ENCODE measurements at regions not wholly inside any gene's neighbourhood (a gene's known extent, or its start where the extent isn't known, plus 50 kb on each side); places are given as distances from the start of the nearest gene placed in this dataset.
"Not testable (repeated sequence)": the region's sequence is repeated elsewhere in the genome, so short reads cannot be mapped to it uniquely, and the experiment has no call there.

DNA sequence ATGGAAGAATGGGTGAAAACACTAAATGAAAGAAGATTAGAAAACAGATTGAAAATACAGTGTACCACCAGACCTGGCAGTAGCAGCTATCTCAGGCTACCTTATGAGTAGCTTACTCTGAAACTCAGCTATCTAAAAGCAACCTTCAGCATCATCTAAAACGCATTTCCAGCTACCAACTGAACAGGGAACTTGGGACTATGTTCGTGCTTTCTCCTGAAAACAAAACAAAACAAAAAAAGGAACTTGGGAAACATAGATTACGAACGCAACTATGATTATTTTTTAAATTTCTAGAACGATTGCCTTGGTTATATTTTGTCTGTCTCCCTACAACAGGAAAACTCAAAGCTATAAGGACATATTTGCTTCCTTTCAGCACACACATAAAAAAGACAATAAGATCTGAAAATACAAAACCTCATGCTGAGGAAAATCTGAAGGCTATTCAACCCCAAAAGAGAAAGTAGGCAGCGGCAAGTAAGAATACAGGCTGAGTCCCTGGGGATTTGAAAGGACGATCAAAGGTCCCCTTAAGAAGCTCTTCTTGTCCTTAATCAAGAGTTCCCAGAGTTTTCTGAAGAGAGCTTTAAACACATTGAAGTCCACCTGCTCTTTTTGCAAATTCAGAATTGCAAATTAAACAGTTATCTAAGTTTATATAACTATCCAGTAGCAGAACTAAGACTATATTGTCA lies 53.4 kb downstream of the OR2K2 start:
- no peak for DNase-seq
- no peaks in the 10 kb centered on the region for H3K9me3 Mint-ChIP-seq
- no peaks in the 10 kb centered on the region for H3K4me1 Mint-ChIP-seq
- no peak overlapping the region for H3K27ac Mint-ChIP-seq
- H3K36me3 Mint-ChIP-seq, result no peaks in the 10 kb centered on the region
- CTCF ChIA-PET, result no interaction called here
- no peak overlapping the region for H3K4me3 Mint-ChIP-seq
- no peaks in the 10 kb centered on the region for H3K27me3 Mint-ChIP-seq

- Mint-ChIP-seq H3K4me3 (no peak overlapping the region), H3K27me3 (no peaks in the 10 kb centered on the region), H3K4me1 (no peaks in the 10 kb centered on the region), H3K36me3 (no peaks in the 10 kb centered on the region), H3K9me3 (no peaks in the 10 kb centered on the region), H3K27ac (no peak overlapping the region)
- DNase-seq, result no peak
- CTCF ChIA-PET, result no interaction called here
These were observed 55.3 kb downstream of the OR2K2 start for GRCh38 chr9:111274737-111275136.

GRCh38 chr9:111272581-111272980 lies 57.4 kb downstream of the OR2K2 start:
- H3K4me3 Mint-ChIP-seq, result no peak overlapping the region
- no peak for DNase-seq
- peaks cover under 1% of the 10 kb centered on the region for H3K9me3 Mint-ChIP-seq
- CTCF ChIA-PET, result no interaction called here
- H3K27ac Mint-ChIP-seq, result no peak overlapping the region
- H3K4me1 Mint-ChIP-seq, result no peaks in the 10 kb centered on the region
- no peaks in the 10 kb centered on the region for H3K36me3 Mint-ChIP-seq
- H3K27me3 Mint-ChIP-seq, result no peaks in the 10 kb centered on the region

GRCh38 chr9:111271481-111272080 lies 58.4 kb downstream of the OR2K2 start:
- H3K36me3 Mint-ChIP-seq, result no peaks in the 10 kb centered on the region
- H3K4me1 Mint-ChIP-seq, result no peaks in the 10 kb centered on the region
- DNase-seq, result no peak
- H3K27me3 Mint-ChIP-seq, result no peaks in the 10 kb centered on the region
- H3K4me3 Mint-ChIP-seq, result no peak overlapping the region
- H3K27ac Mint-ChIP-seq, result no peak overlapping the region
- CTCF ChIA-PET, result no interaction called here
- H3K9me3 Mint-ChIP-seq, result peaks cover 6% of the 10 kb centered on the region

GRCh38 chr9:111271047-111271446 lies 59.0 kb downstream of the OR2K2 start:
- H3K4me1 Mint-ChIP-seq, result no peaks in the 10 kb centered on the region
- H3K27me3 Mint-ChIP-seq, result no peaks in the 10 kb centered on the region

GRCh38 chr9:111266024-111266423 lies 64.0 kb downstream of the OR2K2 start:
- H3K36me3 Mint-ChIP-seq, H3K27me3 Mint-ChIP-seq, CTCF ChIA-PET, DNase-seq, H3K9me3 Mint-ChIP-seq, H3K4me1 Mint-ChIP-seq, H3K4me3 Mint-ChIP-seq, H3K27ac Mint-ChIP-seq: not testable (repeated sequence)

More at GRCh38 chr9:111271047-111271446, 59.0 kb downstream of the OR2K2 start:
- Mint-ChIP-seq H3K27ac (no peak overlapping the region), H3K36me3 (no peaks in the 10 kb centered on the region), H3K9me3 (peaks cover 9% of the 10 kb centered on the region), H3K4me3 (no peak overlapping the region)
- DNase-seq, result no peak
- CTCF ChIA-PET, result no interaction called here

GRCh38 chr9:111263116-111263515 lies 66.9 kb downstream of the OR2K2 start:
- H3K27me3 Mint-ChIP-seq, result no peaks in the 10 kb centered on the region
- DNase-seq, result no peak
- H3K4me3 Mint-ChIP-seq, result no peak overlapping the region

DNA sequence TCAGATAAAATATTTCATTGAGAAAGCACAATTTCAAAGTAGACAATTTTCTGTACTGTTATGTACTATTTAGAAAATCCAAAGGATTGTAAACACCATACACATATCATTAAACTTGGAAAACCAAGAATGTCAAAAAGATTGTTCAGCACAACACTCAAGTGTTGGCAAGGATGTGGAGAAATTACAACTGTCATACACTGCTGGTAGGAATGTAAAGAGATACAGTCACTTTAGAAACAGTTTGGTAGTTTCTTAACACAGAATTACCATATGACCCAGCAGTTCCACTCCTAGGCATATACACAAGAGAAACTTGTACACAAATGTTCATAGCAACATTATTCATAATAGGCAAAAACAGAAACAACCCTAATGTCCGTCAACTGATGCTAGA lies 71.2 kb downstream of the OR2K2 start:
- no peaks in the 10 kb centered on the region for H3K9me3 Mint-ChIP-seq
- no peak overlapping the region for H3K4me3 Mint-ChIP-seq
- CTCF ChIA-PET, result no interaction called here
- no peak overlapping the region for H3K27ac Mint-ChIP-seq
- H3K4me1 Mint-ChIP-seq, result no peaks in the 10 kb centered on the region
- no peak for DNase-seq
- no peaks in the 10 kb centered on the region for H3K27me3 Mint-ChIP-seq
- H3K36me3 Mint-ChIP-seq, result no peaks in the 10 kb centered on the region

More at GRCh38 chr9:111263116-111263515, 66.9 kb downstream of the OR2K2 start:
- Mint-ChIP-seq H3K9me3 (peaks cover 9% of the 10 kb centered on the region), H3K4me1 (no peaks in the 10 kb centered on the region), H3K27ac (no peak overlapping the region), H3K36me3 (no peaks in the 10 kb centered on the region)
- CTCF ChIA-PET, result no interaction called here

GRCh38 chr9:111258209-111258874 lies 71.7 kb downstream of the OR2K2 start:
- no peaks in the 10 kb centered on the region for H3K27me3 Mint-ChIP-seq
- H3K4me1 Mint-ChIP-seq, result no peaks in the 10 kb centered on the region
- CTCF ChIA-PET, result no interaction called here
- no peaks in the 10 kb centered on the region for H3K9me3 Mint-ChIP-seq
- DNase-seq, result no peak
- no peak overlapping the region for H3K4me3 Mint-ChIP-seq
- no peaks in the 10 kb centered on the region for H3K36me3 Mint-ChIP-seq
- H3K27ac Mint-ChIP-seq, result no peak overlapping the region

GRCh38 chr9:111253742-111254437 lies 76.1 kb downstream of the OR2K2 start:
- CTCF ChIA-PET, result no interaction called here
- DNase-seq, result no peak
- Mint-ChIP-seq H3K27ac (no peak overlapping the region), H3K4me3 (no peak overlapping the region), H3K36me3 (no peaks in the 10 kb centered on the region), H3K27me3 (no peaks in the 10 kb centered on the region), H3K4me1 (no peaks in the 10 kb centered on the region), H3K9me3 (no peaks in the 10 kb centered on the region)

GRCh38 chr9:111250875-111251842 lies 78.9 kb downstream of the OR2K2 start:
- Mint-ChIP-seq H3K27me3 (no peaks in the 10 kb centered on the region), H3K36me3 (no peaks in the 10 kb centered on the region), H3K27ac (no peak overlapping the region), H3K9me3 (no peaks in the 10 kb centered on the region), H3K4me1 (no peaks in the 10 kb centered on the region), H3K4me3 (no peak overlapping the region)
- CTCF ChIA-PET, result no interaction called here
- DNase-seq, result no peak

DNA sequence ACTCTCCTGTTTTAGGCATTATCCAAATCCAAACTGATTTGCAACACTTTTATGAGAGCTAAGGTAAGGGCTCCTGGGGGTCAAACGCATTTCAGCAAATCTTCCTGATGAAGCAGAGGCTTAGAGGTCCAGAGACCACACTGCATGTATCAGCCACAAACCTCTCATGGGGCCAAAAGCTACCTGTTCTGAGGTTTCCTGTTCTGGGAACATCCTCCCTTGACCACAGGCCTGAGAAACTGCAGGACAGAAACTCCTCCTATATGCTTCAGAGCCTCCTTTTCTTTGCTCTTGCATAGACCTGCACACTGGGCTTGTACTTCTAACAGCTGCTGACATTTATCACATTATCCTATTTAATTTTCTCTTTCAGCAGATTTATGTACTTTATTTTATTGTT lies 92.6 kb downstream of the OR2K2 start:
- Mint-ChIP-seq H3K27me3 (no peaks in the 10 kb centered on the region), H3K4me1 (no peaks in the 10 kb centered on the region), H3K27ac (no peak overlapping the region), H3K4me3 (no peak overlapping the region), H3K36me3 (no peaks in the 10 kb centered on the region), H3K9me3 (no peaks in the 10 kb centered on the region)
- CTCF ChIA-PET, result no interaction called here
- DNase-seq, result no peak

GRCh38 chr9:111236332-111236731 lies 93.7 kb downstream of the OR2K2 start:
- DNase-seq, result no peak
- CTCF ChIA-PET, result no interaction called here

GRCh38 chr9:111233963-111234362 lies 96.1 kb downstream of the OR2K2 start:
- H3K9me3 Mint-ChIP-seq, result no peaks in the 10 kb centered on the region
- peak overlapping the region; percentile 37 for H3K27ac Mint-ChIP-seq
- no peak for DNase-seq
- no peaks in the 10 kb centered on the region for H3K36me3 Mint-ChIP-seq
- CTCF ChIA-PET, result no interaction called here
- H3K4me3 Mint-ChIP-seq, result no peak overlapping the region
- no peaks in the 10 kb centered on the region for H3K27me3 Mint-ChIP-seq
- H3K4me1 Mint-ChIP-seq, result no peaks in the 10 kb centered on the region

More at GRCh38 chr9:111236332-111236731, 93.7 kb downstream of the OR2K2 start:
- H3K36me3 Mint-ChIP-seq, result no peaks in the 10 kb centered on the region
- H3K4me3 Mint-ChIP-seq, result no peak overlapping the region
- H3K27me3 Mint-ChIP-seq, result no peaks in the 10 kb centered on the region
- H3K4me1 Mint-ChIP-seq, result no peaks in the 10 kb centered on the region
- no peaks in the 10 kb centered on the region for H3K9me3 Mint-ChIP-seq
- H3K27ac Mint-ChIP-seq, result no peak overlapping the region

All from activated naive CD4-positive, alpha-beta T cell treated with anti-CD3 and anti-CD28 coated beads, Interleukin-2, amount 10 ng/mL, durations not matched to agents 7 days and 5 days (primary cell).